NCI-H187 (cell line): ENCODE measurements at regions not wholly inside any gene's neighbourhood (a gene's known extent, or its start where the extent isn't known, plus 50 kb on each side); places are given as distances from the start of the nearest gene placed in this dataset.

Experiments used
- DNase-seq, 2 experiments: peaks; one replicate each; lab custom pipeline; 2025; lab: John Stamatoyannopoulos, UW

- DNase-seq, result no peak
These were observed 245.9 kb upstream of the LMCD1 start for GRCh38 chr3:8255725-8256124.

GRCh38 chr3:8256441-8257071 is 245.1 kb upstream of the LMCD1 start:
- no peak for DNase-seq

GRCh38 chr3:8261018-8261417 is 240.6 kb upstream of the LMCD1 start:
- DNase-seq, result no peak

GRCh38 chr3:8266730-8267131 is 234.9 kb upstream of the LMCD1 start:
- DNase-seq, result no peak

- DNase-seq, result no peak
These were observed 228.1 kb upstream of the LMCD1 start for GRCh38 chr3:8273479-8273878.

GRCh38 chr3:8276056-8276455 is 225.6 kb upstream of the LMCD1 start:
- DNase-seq, result no peak

GRCh38 chr3:8276506-8276905 is 225.1 kb upstream of the LMCD1 start:
- DNase-seq, result no peak

- no peak for DNase-seq
These were observed 223.2 kb upstream of the LMCD1 start for GRCh38 chr3:8278448-8278847.

GRCh38 chr3:8279476-8279875 is 222.1 kb upstream of the LMCD1 start:
- no peak for DNase-seq

- DNase-seq, result no peak
These were observed 221.6 kb upstream of the LMCD1 start for GRCh38 chr3:8279886-8280550.

- no peak for DNase-seq
These were observed 219.0 kb upstream of the LMCD1 start for GRCh38 chr3:8282541-8283165.

- DNase-seq, result no peak
These were observed 218.4 kb upstream of the LMCD1 start for GRCh38 chr3:8283193-8283592.

- no peak for DNase-seq
These were observed 215.5 kb upstream of the LMCD1 start for GRCh38 chr3:8286086-8286485.

GRCh38 chr3:8286749-8287148 is 214.9 kb upstream of the LMCD1 start:
- no peak for DNase-seq

GRCh38 chr3:8290611-8291010 is 211.0 kb upstream of the LMCD1 start:
- no peak for DNase-seq

- no peak for DNase-seq
These were observed 205.2 kb upstream of the LMCD1 start for GRCh38 chr3:8296461-8296860.

- no peak for DNase-seq
These were observed 203.3 kb upstream of the LMCD1 start for GRCh38 chr3:8298021-8298954.

- DNase-seq, result no peak
These were observed 199.5 kb upstream of the LMCD1 start for GRCh38 chr3:8301977-8302735.

- DNase-seq, result no peak
These were observed 198.2 kb upstream of the LMCD1 start for GRCh38 chr3:8303466-8303865.

GRCh38 chr3:8305371-8305770 is 196.3 kb upstream of the LMCD1 start:
- DNase-seq, result no peak

- peak in 1 of 2 experiments; percentile 3 for DNase-seq
These were observed 194.0 kb upstream of the LMCD1 start for GRCh38 chr3:8307545-8308110.
